GM12873 (cell line): ENCODE measurements at regions not wholly inside any gene's neighbourhood (a gene's known extent, or its start where the extent isn't known, plus 50 kb on each side); places are given as distances from the start of the nearest gene placed in this dataset.

ENCODE experiments used
- TF ChIP-seq, protein P1 (sequence below): IDR thresholded peaks from 2 replicates; pipeline ENCODE4 v1.5.1; 2012; ENCODE audit warnings: low read depth, mild to moderate bottlenecking, moderate library complexity, low read length, control low read depth; ENCODE audit not compliant: insufficient read depth; ENCODE audit errors: missing control alignments

DNA sequence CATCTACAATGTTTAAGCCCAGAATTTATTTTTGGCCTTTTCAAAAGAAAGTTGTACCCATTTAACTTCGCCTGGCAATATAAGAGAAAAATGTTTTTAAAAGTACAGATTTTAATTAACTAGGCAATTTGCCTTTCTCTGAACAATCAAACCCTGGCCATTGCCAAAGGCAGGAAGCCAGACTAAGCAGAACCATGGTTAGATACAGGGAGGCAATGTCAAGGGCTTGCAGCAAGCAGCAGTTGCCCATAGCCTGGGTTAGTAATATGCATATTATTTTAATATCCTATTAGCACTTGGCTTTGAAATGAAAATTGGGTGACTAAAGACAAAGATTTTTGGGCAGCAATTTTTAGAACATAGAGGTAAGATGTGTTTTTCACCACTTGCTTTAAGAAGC is 51.1 kb upstream of the FRMD6 start:
- TF ChIP-seq, protein P1, sequence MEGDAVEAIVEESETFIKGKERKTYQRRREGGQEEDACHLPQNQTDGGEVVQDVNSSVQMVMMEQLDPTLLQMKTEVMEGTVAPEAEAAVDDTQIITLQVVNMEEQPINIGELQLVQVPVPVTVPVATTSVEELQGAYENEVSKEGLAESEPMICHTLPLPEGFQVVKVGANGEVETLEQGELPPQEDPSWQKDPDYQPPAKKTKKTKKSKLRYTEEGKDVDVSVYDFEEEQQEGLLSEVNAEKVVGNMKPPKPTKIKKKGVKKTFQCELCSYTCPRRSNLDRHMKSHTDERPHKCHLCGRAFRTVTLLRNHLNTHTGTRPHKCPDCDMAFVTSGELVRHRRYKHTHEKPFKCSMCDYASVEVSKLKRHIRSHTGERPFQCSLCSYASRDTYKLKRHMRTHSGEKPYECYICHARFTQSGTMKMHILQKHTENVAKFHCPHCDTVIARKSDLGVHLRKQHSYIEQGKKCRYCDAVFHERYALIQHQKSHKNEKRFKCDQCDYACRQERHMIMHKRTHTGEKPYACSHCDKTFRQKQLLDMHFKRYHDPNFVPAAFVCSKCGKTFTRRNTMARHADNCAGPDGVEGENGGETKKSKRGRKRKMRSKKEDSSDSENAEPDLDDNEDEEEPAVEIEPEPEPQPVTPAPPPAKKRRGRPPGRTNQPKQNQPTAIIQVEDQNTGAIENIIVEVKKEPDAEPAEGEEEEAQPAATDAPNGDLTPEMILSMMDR = no peak
